Ovary (tissue), 7 donors: ENCODE measurements at regions not wholly inside any gene's neighbourhood (a gene's known extent, or its start where the extent isn't known, plus 50 kb on each side); places are given as distances from the start of the nearest gene placed in this dataset.

Experiments used
- DNase-seq, 5 donors: peaks; one replicate each; pipeline ENCODE4 v3.0.0-alpha.2; 2019 to 2020
- H3K27ac ChIP-seq, 2 donors: fragments of 200-600 bp; one replicate each; pipeline versions ENCODE4 v1.5.1 to v1.8.0; 2019 to 2022
- H3K27me3 ChIP-seq: fragments of 200-600 bp; one replicate; pipeline ENCODE4 v1.8.0; 2022
- H3K36me3 ChIP-seq: fragments of 200-600 bp; sonication (generic); one replicate; pipeline ENCODE4 v1.5.1; 2019
- H3K4me1 ChIP-seq: one replicate; pipeline ENCODE4 v1.8.1; 2013; ENCODE audit warnings: mild to moderate bottlenecking, moderate library complexity; ENCODE audit not compliant: insufficient read depth
- H3K4me3 ChIP-seq: fragments of 200-600 bp; sonication (generic); one replicate; pipeline ENCODE4 v1.5.1; 2017
- H3K9me3 ChIP-seq, 2 donors: fragments of 200-600 bp in 1 of 2; sonication (generic) in 1 of 2; one replicate each; pipeline versions ENCODE4 v1.5.1 to v1.8.1; 2013 to 2019; ENCODE audit warnings: mild to moderate bottlenecking in 1 of 2, moderate library complexity in 1 of 2
- EP300 ChIP-seq: sonication (generic); formaldehyde crosslinking; IDR thresholded peaks from one replicate; pipeline ENCODE4 v1.6.1; 2017; ENCODE audit warnings: antibody characterized with exemption
- POLR2A ChIP-seq: fragments of 450-650 bp; IDR thresholded peaks from one replicate; pipeline ENCODE4 v1.6.1; 2017; ENCODE audit warnings: antibody characterized with exemption, mild to moderate bottlenecking, moderate library complexity
- WGBS, 3 donors: extraction: QIAGEN DNeasy Blood & Tissue Kit in 1 of 3; methylation state at CpG; one replicate each; pipeline versions ENCODE4 v1.1.5 to v1.1.7; 2013 to 2017; 5-methylcytosine and 5-hydroxymethylcytosine counted together
- intact Hi-C, 4 donors: fragments of 100-400 bp; cut with DNase I; formaldehyde crosslinking; loops; one replicate each; pipeline versions ENCODE4 v1.11.0 to v1.15.1; 2022 to 2023
- TF ChIP-seq, protein P1 (sequence below), 3 donors: fragments of 450-650 bp in 2 of 3; fragments of 200-600 bp in 1 of 3; IDR thresholded peaks; one replicate each; pipeline versions ENCODE4 v1.5.1 to v1.8.0; 2016 to 2022; ENCODE audit warnings: antibody characterized with exemption in 3 of 3, mild to moderate bottlenecking in 1 of 3
- donor health status: DM: no; HTN: no; CAD: no; lungs with moderate emphysema.
- donor health status: DM: no; HTN: no; CAD: no.
- donor health status: Bipolar disorder and iron deficiency.
- donor health status: DM: no; HTN: no; CAD: no.
- donor health status: DM: yes; HTN: yes; CAD: no.

DNA sequence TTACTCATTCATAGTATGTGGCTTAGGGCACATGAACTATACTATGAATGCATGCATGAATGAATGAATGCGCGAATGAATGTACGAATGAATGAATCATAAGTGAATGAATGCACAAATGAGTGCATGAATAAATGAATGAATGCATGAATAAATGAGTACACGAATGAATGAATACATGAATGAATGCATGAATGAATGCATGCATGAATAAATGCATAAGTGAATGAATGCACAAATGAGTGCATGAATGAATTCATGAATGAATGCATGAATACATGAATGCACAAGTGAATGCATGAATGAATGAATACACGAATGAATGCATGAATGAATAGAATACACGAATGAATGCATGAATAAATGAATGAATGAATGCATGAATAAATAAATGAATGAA, 52.5 kb upstream of the FCN1 start:
- Histone ChIP-seq H3K4me1 (no peaks in the 10 kb centered on the region), H3K36me3 (no peaks in the 10 kb centered on the region), H3K4me3 (no peak overlapping the region), H3K9me3 (no peaks in the 10 kb centered on the region), H3K27ac (no peak overlapping the region), H3K27me3 (no peaks in the 10 kb centered on the region)
- no peak for TF ChIP-seq POLR2A
- TF ChIP-seq EP300, result no peak
- TF ChIP-seq, protein P1, sequence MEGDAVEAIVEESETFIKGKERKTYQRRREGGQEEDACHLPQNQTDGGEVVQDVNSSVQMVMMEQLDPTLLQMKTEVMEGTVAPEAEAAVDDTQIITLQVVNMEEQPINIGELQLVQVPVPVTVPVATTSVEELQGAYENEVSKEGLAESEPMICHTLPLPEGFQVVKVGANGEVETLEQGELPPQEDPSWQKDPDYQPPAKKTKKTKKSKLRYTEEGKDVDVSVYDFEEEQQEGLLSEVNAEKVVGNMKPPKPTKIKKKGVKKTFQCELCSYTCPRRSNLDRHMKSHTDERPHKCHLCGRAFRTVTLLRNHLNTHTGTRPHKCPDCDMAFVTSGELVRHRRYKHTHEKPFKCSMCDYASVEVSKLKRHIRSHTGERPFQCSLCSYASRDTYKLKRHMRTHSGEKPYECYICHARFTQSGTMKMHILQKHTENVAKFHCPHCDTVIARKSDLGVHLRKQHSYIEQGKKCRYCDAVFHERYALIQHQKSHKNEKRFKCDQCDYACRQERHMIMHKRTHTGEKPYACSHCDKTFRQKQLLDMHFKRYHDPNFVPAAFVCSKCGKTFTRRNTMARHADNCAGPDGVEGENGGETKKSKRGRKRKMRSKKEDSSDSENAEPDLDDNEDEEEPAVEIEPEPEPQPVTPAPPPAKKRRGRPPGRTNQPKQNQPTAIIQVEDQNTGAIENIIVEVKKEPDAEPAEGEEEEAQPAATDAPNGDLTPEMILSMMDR (IDR thresholded peaks at IDR 0.05), result no peak
- DNase-seq, result no peak
- intact Hi-C loops, result no loop called here
- 90 to 93% (median 92%) methylated on average over 6 of the region's 6 CpGs for WGBS, 3 donors

DNA sequence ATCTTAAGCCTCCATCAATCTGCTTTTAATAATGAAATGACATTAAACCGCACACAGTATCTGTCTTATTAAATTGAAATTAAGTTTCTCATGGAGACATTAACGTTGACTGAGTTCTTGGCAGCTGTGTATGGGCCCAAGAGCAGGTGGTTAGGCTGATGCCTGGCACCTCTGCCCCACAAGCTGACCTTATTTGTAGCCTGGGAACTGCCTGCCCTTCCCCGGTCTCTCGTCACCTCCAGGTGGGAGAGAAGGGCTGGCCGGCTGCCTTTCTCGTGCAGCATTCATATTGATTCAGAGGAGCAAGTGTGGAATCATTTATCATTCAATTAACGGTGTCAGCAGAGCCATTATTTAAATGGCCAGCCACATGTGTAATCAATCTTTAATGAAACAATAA, 53.0 kb upstream of the FCN1 start:
- Histone ChIP-seq H3K4me1 (no peaks in the 10 kb centered on the region), H3K27me3 (no peaks in the 10 kb centered on the region), H3K27ac (no peak overlapping the region), H3K4me3 (no peak overlapping the region), H3K9me3 (no peaks in the 10 kb centered on the region), H3K36me3 (no peaks in the 10 kb centered on the region)
- TF ChIP-seq POLR2A (no peak), EP300 (no peak)
- 72 to 75% (median 72%) methylated on average over 7 of the region's 7 CpGs for WGBS, 3 donors
- intact Hi-C loops, result no loop called here
- peak in 1 of 5 donors; percentile 5 for DNase-seq

DNA sequence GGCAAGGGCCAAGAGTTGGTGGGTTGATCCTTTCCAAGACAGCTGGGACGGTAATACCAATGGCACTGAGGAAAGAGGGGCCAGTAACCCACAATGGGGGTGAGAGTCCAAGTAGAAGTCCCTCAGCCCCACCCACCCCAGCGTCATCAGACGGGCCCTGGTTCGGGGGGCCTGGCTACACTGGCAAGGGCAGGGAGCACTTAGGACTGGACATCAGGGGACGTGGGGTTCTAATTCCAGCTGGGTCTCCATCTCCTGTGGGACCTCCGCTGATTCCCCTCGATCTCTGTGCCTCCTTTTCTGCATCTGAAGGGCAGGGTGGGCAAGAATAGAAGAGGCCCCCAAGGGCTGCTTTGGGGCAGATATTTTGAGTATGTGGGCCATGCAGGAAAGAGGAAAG, 53.5 kb upstream of the FCN1 start:
- intact Hi-C loops, result no loop called here
- DNase-seq, result no peak
- TF ChIP-seq, protein P1 (IDR thresholded peaks at IDR 0.05), result no peak
- 86 to 95% (median 86%) methylated on average over 7 of the region's 7 CpGs for whole genome bisulfite sequencing, 3 donors
- H3K9me3 ChIP-seq, result no peaks in the 10 kb centered on the region
- no peaks in the 10 kb centered on the region for H3K27me3 ChIP-seq
- no peaks in the 10 kb centered on the region for H3K36me3 ChIP-seq
- H3K27ac ChIP-seq, result no peak overlapping the region
- H3K4me1 ChIP-seq, result no peaks in the 10 kb centered on the region
- no peak overlapping the region for H3K4me3 ChIP-seq

DNA sequence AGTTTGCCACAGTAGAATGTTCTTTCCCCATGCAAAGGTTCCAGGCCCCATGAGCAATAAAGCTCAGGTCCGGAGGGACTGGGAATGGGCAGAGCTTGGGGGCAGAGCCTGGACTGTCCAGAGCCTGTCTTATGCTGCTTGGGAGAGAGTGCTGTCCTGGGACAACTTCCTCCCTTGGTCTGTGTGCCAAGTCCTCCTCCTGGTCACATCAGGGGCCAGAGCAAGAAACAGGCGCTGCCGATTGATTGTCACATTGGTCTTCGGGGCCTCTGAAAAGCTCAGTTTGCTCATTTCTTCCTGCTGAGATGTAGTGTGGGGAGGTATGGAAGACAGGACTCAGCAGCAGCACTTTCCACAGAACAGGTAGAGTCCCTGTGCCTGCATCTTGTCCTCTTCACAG, 54.0 kb upstream of the FCN1 start:
- DNase-seq, result peak in 1 of 5 donors; percentile 8
- Histone ChIP-seq H3K4me3 (no peak overlapping the region), H3K4me1 (no peaks in the 10 kb centered on the region), H3K27me3 (no peaks in the 10 kb centered on the region), H3K27ac (no peak overlapping the region), H3K9me3 (no peaks in the 10 kb centered on the region), H3K36me3 (no peaks in the 10 kb centered on the region)
- intact Hi-C loops, result no loop called here
- TF ChIP-seq, protein P1 (IDR thresholded peaks at IDR 0.05), result no peak
- TF ChIP-seq EP300 (no peak), POLR2A (no peak)
- WGBS, 3 donors, result 73 to 82% (median 80%) methylated on average over 4 of the region's 4 CpGs

DNA sequence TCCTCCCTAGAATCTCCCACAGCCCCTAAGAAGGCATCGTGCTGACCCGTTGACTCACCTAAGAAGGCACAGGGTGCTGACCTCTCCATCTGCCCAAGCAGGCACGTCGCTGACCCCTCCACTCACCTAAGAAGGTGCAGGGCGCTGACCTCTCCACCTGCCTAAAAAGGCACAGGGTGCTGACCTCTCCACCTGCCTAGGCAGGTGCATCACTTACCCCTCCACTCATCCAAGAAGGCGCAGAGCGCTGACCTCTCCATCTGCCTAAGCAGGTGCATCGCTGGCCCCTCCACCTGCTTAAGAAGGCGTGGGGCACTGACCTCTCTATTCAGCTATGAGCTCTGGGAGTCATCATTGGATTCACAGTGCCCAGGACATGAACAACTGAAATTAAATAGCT, 54.4 kb upstream of the FCN1 start:
- 89 to 92% (median 91%) methylated on average over 9 of the region's 9 CpGs for WGBS, 3 donors
- no peak overlapping the region for H3K27ac ChIP-seq
- no peak for TF ChIP-seq EP300
- TF ChIP-seq POLR2A, result no peak
- TF ChIP-seq, protein P1 (IDR thresholded peaks at IDR 0.05), result no peak
- no peaks in the 10 kb centered on the region for H3K4me1 ChIP-seq
- no peaks in the 10 kb centered on the region for H3K27me3 ChIP-seq
- no peaks in the 10 kb centered on the region for H3K36me3 ChIP-seq
- no peaks in the 10 kb centered on the region for H3K9me3 ChIP-seq
- no peak overlapping the region for H3K4me3 ChIP-seq
- intact Hi-C loops, result no loop called here
- DNase-seq, result peak in 1 of 5 donors; percentile 18
